Lung microvascular endothelial cell (primary cell): ENCODE measurements at regions not wholly inside any gene's neighbourhood (a gene's known extent, or its start where the extent isn't known, plus 50 kb on each side); places are given as distances from the start of the nearest gene placed in this dataset.
A peak's percentile ranks its signal among the peaks of the same experiment; 100 is the strongest.

Source experiments
- DNase-seq, 2 donors: peaks; one replicate each; pipeline versions ENCODE4 v3.0.0 to v3.0.0-alpha.2; 2010; ENCODE audit warnings: low read depth in 2 of 2

DNA sequence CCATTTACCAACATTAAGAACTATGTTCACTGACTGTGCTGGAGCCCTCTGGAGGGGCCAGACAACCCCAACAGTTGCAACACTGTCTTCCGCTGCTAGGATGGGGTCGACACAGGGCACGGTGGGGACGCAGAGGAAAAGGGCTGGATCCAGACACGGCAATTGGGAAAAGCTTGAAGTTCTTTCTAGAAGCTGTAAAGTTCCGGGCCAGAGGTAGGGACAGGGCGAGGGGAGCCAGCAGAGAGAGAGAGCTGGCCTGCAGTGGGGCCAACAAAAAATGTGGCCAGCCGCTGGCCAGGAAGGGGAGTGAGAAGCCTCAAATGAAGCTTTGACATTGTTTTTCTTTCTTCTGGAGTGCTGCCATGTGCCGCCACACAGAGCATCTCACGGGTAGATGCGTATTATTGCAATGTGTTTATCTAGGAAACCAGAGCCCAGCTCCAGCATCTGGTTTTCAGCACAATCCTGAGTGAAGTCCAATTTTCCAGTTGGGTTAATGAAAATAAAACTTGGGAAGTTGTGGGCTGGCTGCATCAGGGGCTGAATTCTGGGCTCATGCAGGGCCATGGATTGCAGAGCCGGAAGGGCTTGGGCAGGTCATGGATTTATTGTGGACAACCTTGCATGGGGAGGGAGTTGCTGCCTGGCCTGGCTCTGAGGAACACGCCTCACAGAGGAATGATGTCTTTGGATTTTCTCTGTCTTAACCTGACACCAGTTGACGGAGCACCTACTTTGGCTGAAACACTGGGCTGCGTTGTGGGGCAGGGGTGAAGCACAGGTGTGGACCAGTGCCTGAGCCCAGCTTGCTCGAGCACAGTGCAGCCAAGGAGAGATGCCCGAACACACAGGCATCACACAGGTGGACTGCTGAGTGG, 67.6 kb upstream of the AMPD3 start:
- peak; percentile 11 to 80 for DNase-seq

DNA sequence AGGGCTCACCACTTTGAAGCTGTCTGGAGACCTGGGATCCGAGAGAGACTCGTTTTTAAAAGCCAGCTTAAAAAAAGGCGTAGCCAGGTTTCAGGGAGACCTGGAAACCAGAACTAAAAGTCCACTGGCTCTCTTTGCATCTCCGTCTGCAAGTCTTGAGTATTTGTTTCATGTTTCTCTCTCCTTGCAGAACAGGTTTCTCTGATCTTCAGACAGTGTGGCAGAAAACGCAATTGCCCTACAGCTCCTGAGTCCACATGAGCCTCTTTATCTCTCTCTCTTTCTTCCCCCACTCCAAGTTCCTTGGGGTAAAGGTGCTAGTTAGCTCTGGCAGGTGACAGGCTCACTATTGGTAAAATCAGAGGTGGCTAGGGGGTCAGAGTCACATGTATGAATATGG, 67.0 kb upstream of the AMPD3 start:
- no peak for DNase-seq

DNA sequence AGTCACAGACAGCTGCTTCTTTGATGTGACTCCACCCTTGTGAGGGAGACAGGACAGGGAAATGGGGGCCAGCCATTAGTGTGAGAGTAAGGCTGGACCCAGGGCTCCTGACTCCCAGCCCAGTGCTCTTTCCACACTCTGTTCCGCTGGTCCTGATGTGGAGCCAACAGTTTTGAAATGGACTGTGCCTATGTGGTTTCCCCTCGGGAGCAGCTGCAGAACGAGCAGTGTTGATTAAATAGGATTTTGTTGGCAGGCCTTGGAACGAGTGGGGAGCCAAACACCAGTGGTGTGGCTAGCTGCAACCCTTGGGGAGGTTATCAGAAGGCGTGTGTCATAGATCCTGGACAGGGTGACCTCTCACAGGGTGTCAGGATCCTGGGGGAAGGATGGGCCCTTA, 66.5 kb upstream of the AMPD3 start:
- no peak for DNase-seq

DNA sequence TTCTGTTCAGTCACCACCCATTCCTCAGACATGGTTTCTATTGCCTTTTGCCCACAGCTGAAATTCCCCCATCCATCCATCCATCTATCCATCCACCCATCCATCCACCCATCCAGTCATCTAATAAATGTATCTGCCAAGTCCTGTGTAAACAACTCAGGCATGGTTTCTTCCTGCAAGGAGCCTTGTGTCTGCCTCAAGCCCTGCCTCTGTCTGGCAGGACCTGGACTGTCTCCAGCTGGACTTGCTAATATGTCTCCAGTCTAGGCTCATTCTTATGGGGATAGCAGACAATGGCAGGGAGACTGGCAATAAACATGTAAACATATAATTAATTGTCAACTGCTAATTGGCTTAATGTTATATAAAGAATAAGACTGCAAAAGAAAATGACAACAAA, 64.7 kb upstream of the AMPD3 start:
- peak in 1 of 2 donors; percentile 62 for DNase-seq

DNA sequence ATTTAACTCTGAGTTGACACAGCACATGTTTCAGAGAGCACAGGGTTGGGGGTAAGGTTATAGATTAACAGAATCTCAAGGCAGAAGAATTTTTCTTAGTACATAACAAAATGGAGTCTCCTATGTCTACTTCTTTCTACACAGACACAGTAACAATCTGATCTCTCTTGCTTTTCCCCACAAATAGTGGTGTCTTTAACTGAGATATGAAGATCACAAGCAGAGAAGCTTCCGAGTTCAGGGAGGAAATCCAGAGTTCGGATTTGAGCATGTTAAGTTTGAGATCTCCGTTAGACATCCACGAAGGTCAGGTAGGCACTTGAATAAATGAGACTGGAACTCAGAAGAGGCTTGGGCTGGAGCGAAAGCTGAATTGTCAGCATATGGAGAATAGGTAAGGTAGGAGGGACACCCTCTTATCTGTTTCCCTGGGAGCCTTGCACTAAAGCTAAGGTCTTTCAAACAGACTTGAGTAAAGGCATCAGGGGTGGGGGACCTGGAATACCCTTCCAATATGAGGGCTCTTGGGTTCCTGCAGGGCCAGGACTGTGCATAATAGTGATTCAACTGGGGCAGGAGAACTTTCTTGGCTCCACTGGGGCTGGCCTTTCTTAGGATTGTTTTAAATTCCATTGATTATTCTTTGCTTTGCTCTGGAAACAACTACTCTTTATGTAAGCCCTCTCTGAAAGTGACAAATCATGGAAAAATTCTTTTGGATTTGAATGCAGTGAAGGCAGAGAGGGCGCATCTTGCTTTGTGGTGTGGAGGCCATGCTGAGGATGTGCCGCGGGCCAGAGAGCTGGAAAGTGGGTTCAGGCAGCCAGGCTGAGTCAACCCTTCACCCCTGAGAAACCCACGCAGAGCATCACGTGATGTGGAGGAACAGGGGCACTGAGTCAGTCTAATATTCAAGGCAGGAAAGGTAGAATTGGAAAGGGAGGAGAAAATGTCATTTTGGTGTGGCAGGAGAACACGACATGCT, 62.7 kb upstream of the AMPD3 start:
- DNase-seq = no peak

DNA sequence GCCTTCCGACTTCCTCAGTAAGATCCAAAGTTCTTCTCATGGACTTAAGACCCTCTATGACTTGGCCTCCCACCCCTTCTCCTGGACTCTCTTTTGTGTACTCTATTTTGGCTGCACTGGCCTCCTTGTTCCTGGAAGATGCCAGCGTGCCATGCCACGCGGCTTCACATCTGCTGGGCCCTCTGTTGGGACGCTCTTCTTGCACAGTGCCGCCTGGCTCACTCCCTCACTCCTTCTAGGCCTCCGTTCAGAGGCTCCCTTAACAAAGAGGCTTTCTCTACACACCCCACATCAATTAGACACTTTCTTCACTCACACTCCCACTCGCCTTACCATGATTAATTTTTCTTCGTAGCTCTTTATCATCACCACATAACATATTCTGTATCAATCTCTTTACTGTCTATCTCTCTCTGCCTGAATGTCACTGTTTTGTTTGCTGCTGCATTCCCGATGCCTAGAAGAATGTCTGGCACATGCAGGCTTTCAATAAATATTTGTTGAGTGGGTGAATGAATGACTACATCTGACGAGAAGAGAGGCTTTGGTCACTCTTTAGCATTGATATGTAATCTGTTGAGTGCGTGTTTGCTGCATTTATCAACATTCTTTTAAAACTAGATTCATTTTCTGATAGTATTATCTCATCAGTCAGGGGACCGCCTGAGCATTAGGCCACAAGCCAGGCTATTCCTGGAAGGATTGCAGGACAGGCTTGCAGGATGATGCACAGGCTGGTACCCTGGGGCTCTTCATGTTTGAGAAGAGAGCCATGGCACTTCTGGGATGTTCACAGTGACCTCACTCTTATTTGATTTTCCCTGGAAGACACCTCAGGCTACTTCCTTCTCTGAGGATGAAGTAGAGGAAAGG, 60.6 kb upstream of the AMPD3 start:
- DNase-seq = no peak

DNA sequence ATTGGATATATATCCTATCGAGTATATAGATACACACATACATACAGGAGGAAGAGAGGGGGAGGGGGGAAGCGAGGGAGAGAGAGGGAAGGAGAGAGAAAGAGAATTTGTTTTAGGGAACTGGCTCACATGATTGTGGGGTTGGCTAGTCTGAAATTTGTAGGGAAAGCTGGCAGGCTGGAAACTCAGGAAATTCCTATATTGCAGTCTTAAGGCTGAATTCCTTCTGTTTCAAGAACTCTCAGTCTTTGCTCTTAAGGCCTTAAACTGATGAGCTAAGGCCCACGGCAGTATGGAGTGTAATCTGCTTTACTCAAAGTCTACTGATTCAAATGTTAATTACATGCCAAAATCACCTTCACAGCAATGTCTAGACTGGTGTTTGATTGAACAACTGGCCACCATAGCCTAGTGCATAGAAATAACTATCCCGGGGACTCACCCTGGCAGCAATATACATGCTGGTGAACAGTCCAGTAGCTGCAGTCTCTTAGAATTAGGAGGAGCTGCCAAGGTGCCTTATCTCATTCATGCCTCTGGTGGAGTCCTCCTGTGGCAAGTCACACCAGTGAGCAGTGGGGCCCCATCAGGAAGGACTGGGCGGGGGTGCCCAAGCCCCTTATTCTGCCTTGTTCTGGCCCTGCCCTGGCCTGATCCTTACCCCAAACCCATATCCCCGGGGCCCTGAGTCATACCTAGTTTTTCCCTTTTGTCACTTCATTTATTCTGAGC, 59.7 kb upstream of the AMPD3 start:
- no peak for DNase-seq

DNA sequence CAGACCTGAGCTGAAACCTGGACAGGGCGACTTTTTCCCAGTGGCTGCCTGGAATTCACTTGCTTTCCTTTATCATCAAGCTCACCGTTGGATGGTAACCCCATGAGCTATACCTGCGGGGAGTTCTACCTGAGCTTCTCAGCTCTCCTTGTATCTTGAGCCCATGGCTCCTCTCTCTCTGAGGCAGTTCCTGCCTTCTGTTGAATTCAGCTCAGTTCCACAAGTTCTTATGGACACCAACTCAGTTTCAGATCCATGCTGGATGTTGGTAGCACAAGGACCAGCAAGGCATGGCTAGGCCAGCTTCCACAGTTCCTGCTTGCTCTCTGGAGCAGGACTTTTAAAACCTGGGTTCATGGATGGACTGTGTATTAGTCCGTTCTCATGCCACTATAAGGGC, 58.3 kb upstream of the AMPD3 start:
- no peak for DNase-seq

DNA sequence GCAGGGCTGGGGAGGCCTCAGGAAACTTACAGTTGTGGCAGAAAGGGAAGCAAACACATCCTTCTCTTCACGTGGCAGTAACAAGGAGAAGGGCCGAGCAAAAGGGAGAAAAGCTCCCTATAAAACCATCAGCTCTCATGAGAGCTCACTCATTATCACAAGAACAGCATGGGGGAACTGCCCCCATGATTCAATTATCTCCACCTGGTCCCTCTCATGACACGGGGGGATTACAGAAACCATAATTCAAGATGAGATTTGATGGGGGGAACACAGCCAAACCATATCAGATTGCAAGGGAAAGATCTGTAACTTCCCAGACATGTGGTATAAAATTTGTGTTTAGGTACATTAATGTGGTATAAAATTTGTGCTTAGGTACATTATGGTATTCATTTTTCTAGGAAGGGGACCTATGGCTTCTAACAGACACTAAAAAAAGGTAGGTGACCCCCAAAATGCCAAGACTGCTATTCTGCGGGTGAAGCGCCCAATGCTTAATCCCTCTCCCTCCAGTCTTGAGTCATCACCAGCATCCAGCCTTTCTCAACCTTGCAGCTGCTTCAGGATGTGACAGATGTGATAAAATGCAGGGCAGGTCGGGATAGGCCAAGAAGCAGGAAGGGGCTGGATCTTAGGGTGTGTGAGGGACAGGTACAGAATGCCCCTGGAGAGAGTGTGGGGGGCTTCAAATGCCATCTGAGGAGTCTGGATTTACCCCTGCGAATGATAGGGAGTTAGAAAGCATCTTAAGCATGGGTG, 57.7 kb upstream of the AMPD3 start:
- peak in 1 of 2 donors; percentile 24 for DNase-seq

DNA sequence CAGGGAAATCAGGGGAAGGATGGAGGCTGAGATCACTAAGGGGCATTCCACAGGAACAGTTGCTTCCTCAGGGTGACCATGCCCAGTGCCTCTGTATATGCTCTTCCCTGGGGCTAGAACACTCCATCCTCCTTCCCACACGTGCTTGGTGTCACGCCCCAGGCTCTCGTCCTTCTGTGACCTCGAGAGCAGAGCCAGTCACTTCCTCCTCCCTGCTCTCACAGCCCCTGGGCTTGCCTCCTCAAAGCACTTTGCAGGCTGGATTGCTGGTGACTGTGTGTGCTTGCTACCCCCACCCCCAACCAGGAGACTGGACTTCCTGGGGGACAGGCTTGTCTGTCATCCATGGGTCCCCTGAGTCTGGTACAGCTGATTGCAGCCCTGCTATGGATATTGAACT, 56.5 kb upstream of the AMPD3 start:
- DNase-seq = peak in 1 of 2 donors; percentile 34

DNA sequence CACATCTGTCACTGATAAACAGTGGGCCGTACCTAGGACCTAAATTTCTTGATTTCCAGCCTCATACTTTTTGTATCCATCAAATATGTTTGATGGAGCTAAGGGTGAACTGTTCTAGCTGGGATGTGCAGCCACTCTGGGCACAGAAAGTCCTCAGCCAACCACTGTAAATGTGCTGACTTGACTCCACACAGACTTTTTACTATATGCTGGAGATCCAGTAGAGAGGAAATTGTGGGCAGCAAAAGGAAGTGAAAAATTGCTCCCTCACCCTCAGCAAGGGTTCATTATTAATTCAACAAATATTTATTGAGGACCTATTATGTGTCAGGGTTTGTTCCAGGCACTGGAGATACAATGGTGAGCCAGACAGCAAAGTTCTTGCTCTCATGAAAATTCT, 54.2 kb upstream of the AMPD3 start:
- DNase-seq = peak in 1 of 2 donors; percentile 65

DNA sequence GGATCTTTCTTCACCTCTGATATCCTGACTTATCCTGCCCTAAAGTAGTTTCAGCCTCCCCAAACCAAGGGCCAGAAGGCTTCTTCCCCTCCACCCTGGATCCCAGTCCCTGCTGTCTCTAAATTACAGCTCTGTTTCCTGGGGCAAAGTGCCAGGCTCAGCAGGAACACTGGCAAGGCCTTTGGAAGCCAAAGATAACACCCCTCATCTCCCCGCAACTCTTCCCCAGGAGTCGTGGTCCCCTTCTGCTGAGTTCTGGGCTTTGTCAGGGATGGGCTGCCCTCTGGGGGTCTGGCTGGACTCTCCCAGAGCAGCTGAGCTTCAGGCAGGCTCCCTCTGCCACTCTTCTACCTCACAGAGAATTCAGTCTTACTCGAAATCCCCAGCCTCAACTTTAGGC, 53.8 kb upstream of the AMPD3 start:
- peak in 1 of 2 donors; percentile 15 for DNase-seq

DNA sequence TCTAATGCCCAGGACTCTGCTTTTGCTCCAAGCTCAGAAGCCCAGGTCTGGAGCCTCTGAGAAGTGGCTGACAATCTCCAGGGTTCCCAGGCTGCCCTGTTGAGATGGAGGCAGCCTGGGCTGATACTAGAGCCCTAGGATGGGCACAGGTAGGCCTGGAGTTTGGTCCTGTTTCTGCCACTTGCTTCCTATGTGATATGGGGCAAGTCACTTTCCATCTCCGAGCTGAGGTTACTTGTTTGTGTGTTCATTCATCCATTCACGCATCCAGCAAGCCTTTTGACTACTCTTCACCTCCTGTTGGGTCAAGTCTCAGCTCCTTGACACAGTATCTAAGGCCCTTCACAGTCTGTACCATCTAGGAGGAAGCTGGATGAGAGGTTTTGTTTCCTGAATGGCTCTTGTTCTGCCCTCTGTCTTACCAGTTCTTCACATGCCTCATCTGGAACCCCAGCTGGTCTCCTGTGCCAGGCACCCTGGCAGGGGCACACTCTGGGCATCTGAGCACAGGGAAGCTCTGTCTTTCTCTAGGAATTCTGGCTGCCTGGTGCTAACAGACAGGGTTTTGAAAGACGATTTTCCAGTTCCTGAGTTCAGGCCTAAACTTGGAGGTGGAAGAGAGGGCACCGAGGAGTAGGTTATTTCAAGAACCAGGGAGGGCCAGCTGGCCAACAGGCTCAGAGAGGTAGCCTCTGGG, 53.2 kb upstream of the AMPD3 start:
- DNase-seq = no peak
